Left ventricle myocardium inferior (tissue), 1 donor: ENCODE measurements at regions not wholly inside any gene's neighbourhood (a gene's known extent, or its start where the extent isn't known, plus 50 kb on each side); places are given as distances from the start of the nearest gene placed in this dataset.

Experiments
- DNase-seq: peaks from one replicate; pipeline ENCODE4 v3.0.0-alpha.2; 2020
- H3K27ac ChIP-seq: fragments of 200-600 bp; replicated peaks from 2 replicates; pipeline ENCODE4 v1.8.0; 2021
- H3K27me3 ChIP-seq: fragments of 200-600 bp; 2 replicates; pipeline ENCODE4 v1.8.0; 2021; ENCODE audit warnings: low read depth
- H3K36me3 ChIP-seq: fragments of 200-600 bp; 2 replicates; pipeline ENCODE4 v1.8.0; 2021
- H3K4me1 ChIP-seq: fragments of 200-600 bp; 2 replicates; pipeline ENCODE4 v1.8.0; 2021
- H3K4me3 ChIP-seq: fragments of 200-600 bp; 2 replicates; pipeline ENCODE4 v1.8.0; 2021; ENCODE audit warnings: mild to moderate bottlenecking, moderate library complexity
- H3K9me3 ChIP-seq: fragments of 200-600 bp; replicated peaks from 2 replicates; pipeline ENCODE4 v1.8.0; 2021
- CTCF ChIP-seq: fragments of 200-600 bp; IDR thresholded peaks from 2 replicates; pipeline ENCODE4 v1.8.0; 2021; ENCODE audit warnings: antibody characterized with exemption, mild to moderate bottlenecking, borderline replicate concordance
- intact Hi-C: fragments of 100-400 bp; cut with micrococcal nuclease; formaldehyde crosslinking; loops from one replicate; pipeline ENCODE4 v1.11.0; 2022
- donor health status: DM: no; HTN: yes; CAD: no; lungs with severe emphysema.

GRCh38 chr2:107093426-107093957 lies 207.5 kb upstream of the ST6GAL2 start:
- Histone ChIP-seq H3K27me3 (no peaks in the 10 kb centered on the region), H3K9me3 (no peaks in the 10 kb centered on the region), H3K4me1 (no peaks in the 10 kb centered on the region), H3K27ac (no peak overlapping the region), H3K36me3 (no peaks in the 10 kb centered on the region), H3K4me3 (no peak overlapping the region)
- intact Hi-C loops: no loop called here
- TF ChIP-seq CTCF: no peak
- no peak for DNase-seq

DNA sequence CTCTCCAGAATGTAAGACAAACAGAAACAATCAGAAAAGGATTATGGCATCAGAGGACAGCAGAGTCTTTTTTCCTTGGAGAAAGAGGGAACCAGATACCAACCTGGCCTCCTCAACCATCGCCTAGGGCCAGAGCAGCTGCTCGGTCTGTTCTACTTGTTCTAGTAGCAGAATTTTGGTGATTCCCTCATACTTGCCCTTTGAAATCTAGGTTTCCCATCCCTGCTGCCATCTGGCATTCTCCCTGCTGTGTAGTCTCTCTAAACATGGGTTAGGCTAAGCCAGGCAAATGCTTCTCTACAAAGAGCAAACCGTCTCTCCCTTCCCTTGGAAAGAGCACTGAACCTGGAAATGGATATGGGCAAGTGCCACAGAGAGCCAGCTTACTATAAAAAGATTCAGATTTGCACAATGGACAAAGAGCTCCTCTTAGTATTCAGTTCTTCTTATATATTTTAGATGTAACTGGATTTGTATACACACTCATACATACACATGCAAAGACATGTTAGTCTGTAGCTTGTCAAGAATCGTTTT lies 208.6 kb upstream of the ST6GAL2 start:
- Histone ChIP-seq H3K4me3 (no peak overlapping the region), H3K9me3 (no peaks in the 10 kb centered on the region), H3K4me1 (no peaks in the 10 kb centered on the region), H3K27ac (no peak overlapping the region), H3K27me3 (no peaks in the 10 kb centered on the region), H3K36me3 (no peaks in the 10 kb centered on the region)
- intact Hi-C loops: no loop called here
- no peak for TF ChIP-seq CTCF
- no peak for DNase-seq

GRCh38 chr2:107102176-107102575 lies 216.2 kb upstream of the ST6GAL2 start:
- H3K4me1 ChIP-seq: no peaks in the 10 kb centered on the region
- no peak overlapping the region for H3K27ac ChIP-seq
- H3K27me3 ChIP-seq: no peaks in the 10 kb centered on the region
- no peaks in the 10 kb centered on the region for H3K36me3 ChIP-seq
- no peak for TF ChIP-seq CTCF
- H3K9me3 ChIP-seq: peaks cover 18% of the 10 kb centered on the region
- no peak overlapping the region for H3K4me3 ChIP-seq
- DNase-seq: no peak
- intact Hi-C loops: no loop called here

DNA sequence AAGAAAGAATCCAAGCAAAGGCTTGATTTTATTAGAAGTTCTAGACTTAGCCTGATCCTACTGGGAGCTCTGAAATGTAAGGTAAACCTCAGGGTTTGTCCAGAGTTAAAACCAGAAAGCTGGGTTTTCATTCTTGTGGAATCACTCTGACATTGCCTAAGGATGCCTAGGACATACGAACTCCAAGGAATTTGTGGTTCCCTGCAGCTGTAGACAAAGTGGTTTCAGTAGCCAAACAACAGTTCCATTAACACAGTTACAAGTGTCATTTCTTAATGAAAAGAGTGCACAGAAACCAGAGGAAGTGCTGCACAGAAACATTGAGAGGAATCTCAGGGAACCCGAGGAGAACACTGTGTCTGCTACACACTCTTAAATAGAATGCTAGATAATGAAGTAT lies 221.4 kb upstream of the ST6GAL2 start:
- Histone ChIP-seq H3K36me3 (no peaks in the 10 kb centered on the region), H3K27me3 (no peaks in the 10 kb centered on the region), H3K9me3 (peaks cover 18% of the 10 kb centered on the region), H3K4me3 (no peak overlapping the region), H3K4me1 (no peaks in the 10 kb centered on the region), H3K27ac (no peak overlapping the region)
- intact Hi-C loops: no loop called here
- DNase-seq: no peak
- no peak for TF ChIP-seq CTCF

GRCh38 chr2:107108556-107108955 lies 222.6 kb upstream of the ST6GAL2 start:
- DNase-seq: no peak
- no peak for TF ChIP-seq CTCF
- Histone ChIP-seq H3K27me3 (no peaks in the 10 kb centered on the region), H3K27ac (no peak overlapping the region), H3K4me3 (no peak overlapping the region), H3K36me3 (no peaks in the 10 kb centered on the region), H3K4me1 (no peaks in the 10 kb centered on the region), H3K9me3 (peaks cover 12% of the 10 kb centered on the region)
- intact Hi-C loops: no loop called here
